Stomach (tissue), 8 donors: ENCODE measurements at regions not wholly inside any gene's neighbourhood (a gene's known extent, or its start where the extent isn't known, plus 50 kb on each side); places are given as distances from the start of the nearest gene placed in this dataset.
"Not testable (repeated sequence)": the region's sequence is repeated elsewhere in the genome, so short reads cannot be mapped to it uniquely, and the experiment has no call there.

Experiments
- DNase-seq, 2 donors: peaks; one replicate each; pipeline versions ENCODE4 v3.0.0 to v3.0.0-alpha.2; 2013 to 2019
- H3K27ac ChIP-seq, 5 donors: fragments of 200-600 bp in 4 of 5; sonication (generic) in 4 of 5; one replicate each; pipeline ENCODE4 v1.5.1; 2013 to 2019; ENCODE audit warnings: mild to moderate bottlenecking in 1 of 5, moderate library complexity in 1 of 5
- H3K27me3 ChIP-seq, 3 donors: fragments of 200-600 bp; sonication (generic); one replicate each; pipeline ENCODE4 v1.5.1; 2017 to 2019; ENCODE audit warnings: mixed run types in 1 of 3
- H3K36me3 ChIP-seq, 4 donors: fragments of 200-600 bp; sonication (generic); 1 replicate in 3 of 4; 2 replicates in 1 of 4; pipeline ENCODE4 v1.5.1; 2016 to 2019
- H3K4me1 ChIP-seq, 4 donors: fragments of 200-600 bp; sonication (generic); one replicate each; pipeline ENCODE4 v1.5.1; 2016 to 2019
- H3K4me3 ChIP-seq, 4 donors: fragments of 200-600 bp; sonication (generic) in 3 of 4; one replicate each; pipeline ENCODE4 v1.5.1; 2016 to 2019; ENCODE audit warnings: mild to moderate bottlenecking in 1 of 4
- H3K9me3 ChIP-seq, 4 donors: fragments of 200-600 bp; sonication (generic); one replicate each; pipeline ENCODE4 v1.5.1; 2016 to 2019
- CTCF ChIP-seq, 7 experiments: fragments of 450-650 bp in 4 of 7; fragments of 200-600 bp in 3 of 7; sonication (generic) in 3 of 7; IDR thresholded peaks; one replicate each; pipeline ENCODE4 v1.5.1; 2016 to 2019; ENCODE audit warnings: antibody characterized with exemption in 7 of 7, control low read depth in 2 of 7, mild to moderate bottlenecking in 1 of 7
- EP300 ChIP-seq: sonication (generic); formaldehyde crosslinking; IDR thresholded peaks from one replicate; pipeline ENCODE4 v1.6.1; 2017; ENCODE audit warnings: antibody characterized with exemption
- POLR2A ChIP-seq, 4 donors: fragments of 450-650 bp; IDR thresholded peaks; one replicate each; pipeline ENCODE4 v1.6.1; 2016; ENCODE audit warnings: antibody characterized with exemption in 4 of 4, control low read depth in 2 of 4, mild to moderate bottlenecking in 1 of 4, moderate library complexity in 1 of 4
- POLR2AphosphoS5 ChIP-seq, 3 donors: sonication (generic); formaldehyde crosslinking; IDR thresholded peaks; one replicate each; pipeline ENCODE4 v1.6.1; 2016; ENCODE audit warnings: antibody characterized with exemption in 3 of 3
- WGBS, 5 donors: extraction: QIAGEN DNeasy Blood & Tissue Kit in 3 of 5; methylation state at CpG; one replicate each; pipeline versions ENCODE4 v1.1.5 to v1.1.7; 2013 to 2018; 5-methylcytosine and 5-hydroxymethylcytosine counted together
- intact Hi-C: fragments of 100-400 bp; cut with DNase I; formaldehyde crosslinking; loops from one replicate; pipeline ENCODE4 v1.15.1; 2023; ENCODE audit warnings: low total_unique reads
- donor health status: healthy with polysubstance abuse.
- donor health status: Bipolar disorder and iron deficiency.
- donor health status: healthy.

- Histone ChIP-seq H3K27me3 (no peaks in the 10 kb centered on the region), H3K27ac (no peak overlapping the region), H3K4me1 (peaks cover 0 to 5% (median 0%) of the 10 kb centered on the region in 4 donors), H3K4me3 (no peak overlapping the region), H3K9me3 (no peaks in the 10 kb centered on the region), H3K36me3 (no peaks in the 10 kb centered on the region)
- 39 to 42% (median 40%) methylated on average over 7 of the region's 7 CpGs for WGBS, 5 donors
- intact Hi-C loops = no loop called here
- peak; percentile 58 to 81 for DNase-seq
- no peak for TF ChIP-seq POLR2AphosphoS5 (IDR thresholded peaks at IDR 0.05)
- peak in 4 of 7 experiments; percentile 32 to 56 (median 41) for TF ChIP-seq CTCF (IDR thresholded peaks at IDR 0.05)
Measured at GRCh38 chr5:63401436-63402046, 560.7 kb downstream of the HTR1A start.

GRCh38 chr5:63400079-63400478 is 562.2 kb downstream of the HTR1A start:
- H3K27me3 ChIP-seq = no peaks in the 10 kb centered on the region
- no peak overlapping the region for H3K4me3 ChIP-seq
- DNase-seq = peak in 1 of 2 donors; percentile 20
- no peaks in the 10 kb centered on the region for H3K9me3 ChIP-seq
- 21 to 40% (median 35%) methylated on average over 2 of the region's 2 CpGs for WGBS, 5 donors
- intact Hi-C loops = no loop called here
- no peaks in the 10 kb centered on the region for H3K36me3 ChIP-seq
- TF ChIP-seq CTCF (IDR thresholded peaks at IDR 0.05) (no peak), POLR2A (IDR thresholded peaks at IDR 0.05) (no peak), POLR2AphosphoS5 (IDR thresholded peaks at IDR 0.05) (no peak), EP300 (no peak)
- peaks cover 0 to 5% (median 0%) of the 10 kb centered on the region in 4 donors for H3K4me1 ChIP-seq
- H3K27ac ChIP-seq = no peak overlapping the region

- TF ChIP-seq POLR2AphosphoS5 (IDR thresholded peaks at IDR 0.05) (no peak), CTCF (IDR thresholded peaks at IDR 0.05) (no peak), EP300 (no peak), POLR2A (IDR thresholded peaks at IDR 0.05) (no peak)
- no peak overlapping the region for H3K27ac ChIP-seq
- DNase-seq = no peak
- intact Hi-C loops = no loop called here
- H3K36me3 ChIP-seq = no peaks in the 10 kb centered on the region
- H3K4me3 ChIP-seq = no peak overlapping the region
- H3K9me3 ChIP-seq = no peaks in the 10 kb centered on the region
- WGBS, 5 donors = 77 to 92% (median 86%) methylated on average over 1 of the region's 1 CpG
- peaks cover 0 to 5% (median 0%) of the 10 kb centered on the region in 4 donors for H3K4me1 ChIP-seq
- no peaks in the 10 kb centered on the region for H3K27me3 ChIP-seq
Measured at GRCh38 chr5:63398346-63398745, 563.9 kb downstream of the HTR1A start.

- WGBS, 5 donors = 85 to 89% (median 87%) methylated on average over 4 to 5 of the region's 5 CpGs
- H3K27ac ChIP-seq, intact Hi-C loops: not testable (repeated sequence)
Measured at GRCh38 chr5:63388188-63388587, 574.1 kb downstream of the HTR1A start.

GRCh38 chr5:63375851-63376250 is 586.4 kb downstream of the HTR1A start:
- DNase-seq = no peak
- no peak overlapping the region for H3K4me3 ChIP-seq
- H3K36me3 ChIP-seq = no peaks in the 10 kb centered on the region
- H3K27ac ChIP-seq = no peak overlapping the region
- intact Hi-C loops = no loop called here
- WGBS, 5 donors = 66 to 84% (median 73%) methylated on average over 6 of the region's 6 CpGs
- H3K9me3 ChIP-seq = peaks cover 0 to 9% (median 0%) of the 10 kb centered on the region in 4 donors
- TF ChIP-seq POLR2AphosphoS5 (IDR thresholded peaks at IDR 0.05) = no peak
- TF ChIP-seq EP300 = no peak
- no peak for TF ChIP-seq POLR2A (IDR thresholded peaks at IDR 0.05)
- no peak for TF ChIP-seq CTCF (IDR thresholded peaks at IDR 0.05)
- no peaks in the 10 kb centered on the region for H3K27me3 ChIP-seq
- H3K4me1 ChIP-seq = no peaks in the 10 kb centered on the region

More at GRCh38 chr5:63388188-63388587, 574.1 kb downstream of the HTR1A start:
- H3K9me3 ChIP-seq, DNase-seq, H3K27me3 ChIP-seq, H3K36me3 ChIP-seq, H3K4me1 ChIP-seq, H3K4me3 ChIP-seq: not testable (repeated sequence)
